Activated T-cell treated with anti-CD3 and anti-CD28 coated beads, Interleukin-2, amount 50 U/mL, for 24 hours (primary cell): ENCODE measurements at regions not wholly inside any gene's neighbourhood (a gene's known extent, or its start where the extent isn't known, plus 50 kb on each side); places are given as distances from the start of the nearest gene placed in this dataset.
"Not testable (repeated sequence)": the region's sequence is repeated elsewhere in the genome, so short reads cannot be mapped to it uniquely, and the experiment has no call there.

Source experiments
- DNase-seq: peaks from one replicate; pipeline ENCODE4 v3.0.0-alpha.2; 2020
- H3K27ac Mint-ChIP-seq: 2 replicates; pipeline ENCODE4 v1.8.0; 2020; ENCODE audit warnings: mild to moderate bottlenecking, mixed read lengths
- H3K27me3 Mint-ChIP-seq: 2 replicates; pipeline ENCODE4 v1.8.0; 2020; ENCODE audit warnings: mixed read lengths
- H3K36me3 Mint-ChIP-seq: 2 replicates; pipeline ENCODE4 v1.8.0; 2020; ENCODE audit warnings: low read depth, mixed read lengths
- H3K4me1 Mint-ChIP-seq: 2 replicates; pipeline ENCODE4 v1.8.0; 2020; ENCODE audit warnings: low read depth, mixed read lengths
- H3K4me3 Mint-ChIP-seq: 2 replicates; pipeline ENCODE4 v1.8.0; 2020; ENCODE audit warnings: mild to moderate bottlenecking, moderate library complexity, mixed read lengths
- H3K9me3 Mint-ChIP-seq: 2 replicates; pipeline ENCODE4 v1.8.0; 2020; ENCODE audit warnings: mixed read lengths

DNA sequence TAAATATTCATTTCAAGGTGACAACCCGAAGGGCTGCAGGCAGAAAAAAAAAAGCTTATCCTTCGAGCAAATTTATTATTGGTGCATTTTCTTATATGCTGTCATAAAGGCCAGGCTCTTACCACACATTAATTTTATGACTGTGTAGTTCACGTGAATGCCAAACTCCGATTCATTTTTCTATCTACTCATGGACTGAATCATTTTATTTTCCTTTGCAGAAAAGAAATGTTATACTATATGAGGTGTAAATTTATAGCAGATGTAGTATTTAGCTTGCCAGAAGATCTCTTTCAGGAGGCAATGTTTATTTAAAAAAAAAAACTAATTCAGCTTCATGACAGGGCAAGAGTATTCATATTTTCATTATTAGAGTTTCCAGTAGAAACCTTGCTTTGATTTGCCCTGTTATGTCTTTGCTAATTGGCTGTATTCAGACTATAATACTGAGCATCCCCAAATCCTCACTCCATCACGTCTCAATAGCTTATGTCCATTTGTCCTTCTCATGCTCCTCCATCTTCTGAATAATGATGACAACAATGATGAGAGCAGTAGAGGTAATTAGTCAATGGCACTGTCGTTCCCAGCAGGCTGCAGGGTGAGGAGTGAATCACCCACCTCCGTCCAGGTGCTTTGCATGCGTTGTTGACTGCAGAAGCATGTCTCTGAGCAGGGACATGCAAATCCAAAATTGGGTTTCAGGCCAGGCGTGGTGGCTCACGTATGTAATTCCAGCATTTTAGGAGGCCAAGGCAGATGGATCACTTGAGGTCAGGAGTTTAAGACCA is 101.1 kb upstream of the RAB12 start:
- Mint-ChIP-seq H3K27ac (no peak overlapping the region), H3K9me3 (no peaks in the 10 kb centered on the region), H3K4me3 (no peak overlapping the region), H3K4me1 (no peaks in the 10 kb centered on the region), H3K27me3 (peaks cover 10% of the 10 kb centered on the region), H3K36me3 (no peaks in the 10 kb centered on the region)
- DNase-seq = no peak

DNA sequence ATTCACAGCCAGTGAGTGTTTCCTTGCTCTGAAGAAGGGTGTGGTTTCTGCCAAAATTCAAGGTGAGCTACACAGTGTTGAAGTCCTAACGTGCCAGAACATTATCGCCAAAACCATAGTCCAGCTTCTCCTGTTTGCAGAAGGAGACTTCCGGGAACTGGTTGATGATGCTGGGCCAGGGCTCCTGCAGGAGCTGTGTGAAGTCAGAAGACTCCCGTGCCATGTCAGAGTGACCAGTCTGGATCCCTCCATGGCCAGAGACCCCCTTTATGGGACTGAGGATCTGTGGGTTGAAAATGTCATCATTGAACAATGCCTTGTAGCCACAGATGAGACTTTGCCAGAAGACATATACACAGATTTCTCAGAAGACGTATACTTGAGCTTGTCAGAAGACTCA is 96.0 kb upstream of the RAB12 start:
- Mint-ChIP-seq H3K4me3 (no peak overlapping the region), H3K27ac (no peak overlapping the region), H3K27me3 (no peaks in the 10 kb centered on the region), H3K9me3 (no peaks in the 10 kb centered on the region), H3K36me3 (no peaks in the 10 kb centered on the region), H3K4me1 (no peaks in the 10 kb centered on the region)
- no peak for DNase-seq

DNA sequence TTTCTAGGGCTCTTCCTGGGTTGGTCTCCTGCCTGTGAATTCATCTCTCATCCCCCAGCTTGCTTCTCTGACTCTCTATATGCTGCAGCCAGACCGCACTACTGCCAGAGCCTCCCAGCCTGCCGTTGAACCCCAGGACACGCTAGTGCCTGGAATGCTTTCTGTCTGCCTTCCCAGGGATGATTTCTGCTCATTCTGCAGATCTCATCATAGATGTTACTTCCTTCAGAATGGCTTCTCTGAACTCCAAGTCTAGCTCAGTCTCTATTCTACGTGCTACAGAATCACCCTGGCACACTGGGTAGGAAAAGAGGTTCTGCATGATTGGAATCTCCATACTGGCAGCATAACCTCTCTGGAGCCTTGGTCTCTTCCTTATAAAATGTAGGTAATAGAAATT is 94.8 kb upstream of the RAB12 start:
- H3K9me3 Mint-ChIP-seq = no peaks in the 10 kb centered on the region
- no peaks in the 10 kb centered on the region for H3K27me3 Mint-ChIP-seq
- no peaks in the 10 kb centered on the region for H3K36me3 Mint-ChIP-seq
- no peak overlapping the region for H3K4me3 Mint-ChIP-seq
- H3K27ac Mint-ChIP-seq = no peak overlapping the region
- DNase-seq = no peak
- H3K4me1 Mint-ChIP-seq = no peaks in the 10 kb centered on the region

DNA sequence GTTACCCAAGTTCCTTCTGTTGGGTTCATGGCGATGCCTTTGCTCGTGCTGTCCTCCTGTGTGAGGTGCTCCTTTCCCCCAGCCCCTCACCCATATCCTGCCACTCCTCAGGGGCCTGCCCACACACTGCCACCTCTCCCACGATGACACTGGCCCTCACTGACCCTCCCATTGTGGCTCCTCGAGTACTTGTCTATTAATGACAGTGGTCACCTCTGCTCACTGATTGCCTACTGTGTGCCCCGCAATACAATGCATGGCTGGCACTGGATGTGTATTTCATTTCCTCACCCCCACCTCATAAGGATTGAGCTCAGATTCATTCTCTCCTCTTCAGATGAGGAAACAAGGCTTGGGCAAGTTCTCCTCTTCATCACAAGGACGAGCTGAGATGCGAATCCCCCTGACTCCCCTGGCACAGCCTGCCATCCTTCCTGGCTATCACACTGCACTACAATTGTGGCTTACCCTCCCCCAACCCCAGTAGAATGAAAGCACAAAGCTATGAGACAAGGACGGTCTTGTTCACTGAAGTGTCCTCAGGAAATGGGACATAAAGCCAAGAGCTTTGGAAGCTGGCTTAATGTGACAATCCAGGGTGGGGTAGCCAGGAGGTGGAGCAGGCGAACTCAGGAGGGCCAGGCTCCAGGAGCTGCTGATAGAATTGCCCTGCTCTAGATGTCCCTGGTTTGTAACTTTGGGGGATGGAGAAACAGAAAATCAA is 93.9 kb upstream of the RAB12 start:
- Mint-ChIP-seq H3K4me3 (no peak overlapping the region), H3K27ac (no peak overlapping the region), H3K36me3 (no peaks in the 10 kb centered on the region), H3K9me3 (no peaks in the 10 kb centered on the region), H3K27me3 (no peaks in the 10 kb centered on the region), H3K4me1 (no peaks in the 10 kb centered on the region)
- no peak for DNase-seq

DNA sequence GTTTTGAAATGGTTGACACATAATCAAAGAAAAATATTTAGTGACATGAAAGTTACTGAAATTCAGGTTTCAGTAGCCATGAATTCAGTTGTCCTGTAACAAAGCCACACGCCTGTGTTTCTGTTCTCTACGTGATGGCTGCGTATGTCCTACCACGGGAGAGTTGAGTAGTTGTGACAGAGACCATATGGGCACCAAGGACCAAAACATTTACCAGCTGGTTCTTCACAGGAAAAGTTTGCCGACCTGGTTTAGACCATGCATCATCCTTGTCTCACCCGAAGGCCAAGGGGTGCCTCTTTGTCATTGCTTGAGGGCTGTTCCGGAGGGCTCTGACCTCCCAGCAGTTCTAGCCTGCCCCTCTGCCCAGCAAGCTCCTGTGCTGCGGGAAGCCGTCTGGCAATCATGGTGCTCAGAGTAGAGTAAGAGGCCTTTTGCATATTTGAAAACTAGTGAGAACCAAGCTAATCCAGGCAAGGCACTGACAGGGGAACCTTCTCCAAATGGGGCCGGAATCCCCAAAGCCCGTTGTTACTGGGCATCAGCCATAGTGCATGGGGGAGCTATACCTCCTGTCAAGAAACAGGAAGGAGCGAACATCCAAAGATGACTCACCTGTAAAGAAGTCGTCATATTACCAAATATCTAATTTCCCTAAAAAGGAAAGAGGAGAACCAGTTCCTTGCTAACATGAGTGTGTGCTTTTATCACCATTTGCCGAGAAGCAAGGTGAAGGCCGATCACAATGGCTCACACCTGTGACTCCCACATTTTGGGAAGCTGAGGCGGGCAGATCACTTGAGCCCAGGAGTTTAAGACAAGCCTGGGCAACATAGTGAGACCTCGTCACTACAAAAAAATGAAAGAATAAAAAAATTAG is 92.6 kb upstream of the RAB12 start:
- no peak for DNase-seq
- Mint-ChIP-seq H3K9me3 (no peaks in the 10 kb centered on the region), H3K4me3 (no peak overlapping the region), H3K36me3 (no peaks in the 10 kb centered on the region), H3K4me1 (no peaks in the 10 kb centered on the region), H3K27me3 (no peaks in the 10 kb centered on the region), H3K27ac (no peak overlapping the region)

DNA sequence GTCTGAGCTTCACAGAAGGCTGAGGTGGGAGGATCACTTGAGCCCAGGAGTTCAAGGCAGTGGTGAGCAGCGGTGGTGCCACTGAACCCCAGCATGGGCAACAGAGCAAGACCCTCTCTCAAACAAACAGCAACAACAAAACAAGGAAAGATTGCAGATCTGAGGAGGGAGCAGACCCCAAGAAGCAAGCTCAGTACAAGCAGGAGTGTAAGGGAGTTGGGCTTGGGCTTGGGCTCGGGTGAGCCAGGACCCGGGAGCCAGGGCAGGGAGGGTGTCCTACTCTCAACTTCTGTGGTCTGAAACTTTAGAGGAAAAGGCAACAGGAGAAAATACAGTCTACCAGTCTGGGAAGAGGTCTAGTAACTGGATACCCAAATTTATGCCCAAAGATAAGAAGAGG is 92.0 kb upstream of the RAB12 start:
- H3K4me1 Mint-ChIP-seq = no peaks in the 10 kb centered on the region
- no peak overlapping the region for H3K4me3 Mint-ChIP-seq
- no peaks in the 10 kb centered on the region for H3K9me3 Mint-ChIP-seq
- no peaks in the 10 kb centered on the region for H3K36me3 Mint-ChIP-seq
- no peak overlapping the region for H3K27ac Mint-ChIP-seq
- DNase-seq = no peak
- no peaks in the 10 kb centered on the region for H3K27me3 Mint-ChIP-seq

DNA sequence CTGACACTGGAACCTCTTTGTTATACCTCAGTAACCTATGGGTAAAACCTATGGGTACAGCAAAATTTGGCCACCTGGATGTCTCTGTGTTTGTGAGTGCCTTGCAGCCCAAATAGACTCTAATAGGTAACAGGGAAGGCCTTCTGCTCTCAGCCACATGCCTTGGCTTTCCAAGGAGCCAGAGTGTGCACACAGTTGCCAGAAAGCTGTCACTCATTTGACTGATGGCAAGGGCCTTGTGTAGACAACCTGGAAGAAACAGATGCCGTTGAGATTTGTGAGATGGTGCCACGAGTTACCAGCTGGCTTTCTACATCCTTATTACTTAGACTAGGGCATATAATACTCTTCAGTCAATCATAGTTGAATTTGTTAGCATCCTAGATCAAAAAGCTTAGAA is 90.1 kb upstream of the RAB12 start:
- Mint-ChIP-seq H3K4me1 (no peaks in the 10 kb centered on the region), H3K4me3 (no peak overlapping the region), H3K27me3 (peaks cover 8% of the 10 kb centered on the region), H3K27ac (no peak overlapping the region), H3K36me3 (no peaks in the 10 kb centered on the region), H3K9me3 (no peaks in the 10 kb centered on the region)
- DNase-seq = no peak

DNA sequence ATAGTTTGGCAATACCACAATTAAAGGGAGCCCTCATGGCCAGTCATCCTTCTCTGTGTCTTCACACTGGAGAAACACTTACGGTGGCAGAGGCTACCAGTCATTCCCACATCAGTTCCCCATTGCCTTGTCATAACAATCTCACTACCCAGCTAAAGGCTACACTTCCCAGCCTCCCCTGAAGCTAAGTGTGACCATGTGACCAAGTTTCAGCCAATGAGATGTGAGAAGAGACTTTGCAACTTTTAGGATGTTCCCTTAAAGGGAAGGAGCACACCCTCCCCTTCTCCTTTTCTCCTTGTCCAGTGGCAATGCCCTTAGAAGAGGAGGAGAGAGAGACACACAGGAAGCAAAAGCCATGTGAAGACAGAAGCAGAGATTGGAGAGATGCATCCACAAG is 89.0 kb upstream of the RAB12 start:
- Mint-ChIP-seq H3K27ac (no peak overlapping the region), H3K4me1 (no peaks in the 10 kb centered on the region), H3K27me3 (peaks cover 18% of the 10 kb centered on the region), H3K9me3 (no peaks in the 10 kb centered on the region), H3K36me3 (no peaks in the 10 kb centered on the region), H3K4me3 (no peak overlapping the region)
- no peak for DNase-seq

DNA sequence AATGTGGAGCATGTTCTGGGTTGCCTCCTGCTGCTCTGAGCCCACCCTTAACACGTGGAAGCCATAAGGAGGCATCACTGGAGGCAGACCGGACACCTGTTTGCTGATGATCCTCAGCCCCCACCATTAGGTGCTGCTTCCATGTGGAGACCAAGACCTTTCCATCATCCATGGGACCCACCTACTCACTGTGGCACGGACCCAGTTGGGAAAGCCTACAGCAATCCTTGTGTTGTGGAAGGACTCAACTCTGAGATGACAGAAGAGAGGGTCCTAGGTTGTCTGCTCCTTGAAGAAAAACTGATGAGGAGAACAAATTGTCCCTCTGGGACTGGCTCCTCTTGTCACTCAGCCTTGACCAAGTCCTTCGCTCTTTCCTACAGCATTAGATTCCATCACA is 86.5 kb upstream of the RAB12 start:
- no peaks in the 10 kb centered on the region for H3K36me3 Mint-ChIP-seq
- no peak overlapping the region for H3K4me3 Mint-ChIP-seq
- H3K9me3 Mint-ChIP-seq = no peaks in the 10 kb centered on the region
- no peak for DNase-seq
- no peak overlapping the region for H3K27ac Mint-ChIP-seq
- H3K4me1 Mint-ChIP-seq = no peaks in the 10 kb centered on the region
- H3K27me3 Mint-ChIP-seq = peaks cover 30% of the 10 kb centered on the region

DNA sequence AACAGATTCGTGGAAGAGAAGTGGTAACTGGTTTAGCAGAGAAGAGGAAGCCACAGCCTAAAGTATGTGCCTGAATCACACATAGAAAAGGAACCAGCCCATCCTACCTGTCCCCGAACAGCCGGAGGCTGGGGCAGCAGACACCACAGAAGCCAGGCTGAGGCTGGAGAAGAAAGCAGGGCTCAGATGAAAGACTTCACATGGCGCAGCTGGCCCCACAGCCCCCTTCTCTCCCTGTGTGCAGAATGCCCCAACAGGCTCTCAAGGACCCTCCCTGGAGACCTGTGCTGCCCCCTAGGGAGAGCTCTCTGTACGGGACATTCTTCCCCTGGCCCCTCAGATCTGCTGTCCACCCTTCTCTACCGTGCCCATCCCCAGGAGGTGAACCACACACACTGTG is 83.5 kb upstream of the RAB12 start:
- Mint-ChIP-seq H3K4me3 (no peak overlapping the region), H3K36me3 (no peaks in the 10 kb centered on the region), H3K27me3 (peaks cover 30% of the 10 kb centered on the region), H3K27ac (no peak overlapping the region), H3K9me3 (peaks cover 13% of the 10 kb centered on the region), H3K4me1 (no peaks in the 10 kb centered on the region)
- DNase-seq = no peak

DNA sequence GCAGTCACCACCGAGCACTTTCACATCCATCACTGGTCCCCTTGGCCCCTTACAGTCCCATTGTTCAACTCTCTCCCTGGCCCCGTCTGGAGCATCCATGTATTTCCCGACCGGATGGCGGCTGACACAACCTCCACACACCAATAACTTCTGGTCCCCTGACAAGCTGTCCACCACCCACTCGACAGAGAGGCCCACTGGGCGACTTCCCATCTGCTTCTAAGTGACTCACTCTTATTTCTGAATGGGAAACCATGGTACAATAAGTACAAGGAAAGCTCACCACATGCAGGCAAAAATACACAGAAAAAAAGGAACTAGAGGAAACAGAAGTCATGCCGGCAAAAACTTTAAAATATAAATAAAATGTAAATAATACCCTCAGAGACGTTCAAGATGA is 82.9 kb upstream of the RAB12 start:
- Mint-ChIP-seq H3K4me3 (no peak overlapping the region), H3K27me3 (peaks cover 30% of the 10 kb centered on the region), H3K9me3 (peaks cover 19% of the 10 kb centered on the region), H3K27ac (no peak overlapping the region), H3K36me3 (no peaks in the 10 kb centered on the region), H3K4me1 (no peaks in the 10 kb centered on the region)
- no peak for DNase-seq

DNA sequence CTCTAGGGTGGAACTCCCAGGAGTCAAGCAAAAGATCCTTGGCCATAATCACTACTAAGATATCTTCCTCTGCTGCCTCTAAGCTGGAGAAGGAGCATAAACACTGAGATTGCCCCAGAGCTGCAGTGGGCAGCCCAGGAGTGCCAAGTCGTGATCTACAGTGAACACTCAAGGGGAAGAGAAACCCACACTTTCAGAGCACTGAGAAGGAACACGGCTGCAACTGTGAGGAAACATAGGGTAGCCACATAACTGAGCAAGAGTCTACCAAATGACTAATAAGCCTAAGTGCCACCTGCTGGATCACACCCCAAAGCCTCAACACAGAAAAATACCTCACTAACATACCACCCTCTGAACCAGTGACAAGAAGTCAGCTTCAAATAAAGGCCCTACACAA is 79.6 kb upstream of the RAB12 start:
- H3K4me3 Mint-ChIP-seq = no peak overlapping the region
- H3K36me3 Mint-ChIP-seq = no peaks in the 10 kb centered on the region

DNA sequence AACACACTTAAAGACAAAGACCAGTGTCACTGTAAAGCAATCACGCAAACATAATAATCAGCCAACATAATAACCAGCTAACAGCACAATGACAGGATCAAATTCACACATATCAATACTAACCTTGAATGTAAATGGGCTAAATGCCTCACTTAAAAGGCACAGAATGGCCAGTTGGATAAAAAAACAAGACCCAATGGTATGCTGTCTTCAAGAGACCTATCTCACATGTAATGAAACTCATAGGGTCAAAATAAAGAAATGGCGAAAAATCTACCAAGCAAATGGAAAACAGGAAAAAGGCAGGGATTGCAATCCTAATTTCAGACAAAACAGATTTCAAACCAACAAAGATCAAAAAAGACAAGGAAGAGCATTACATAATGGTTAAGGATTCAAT is 78.2 kb upstream of the RAB12 start:
- not testable (repeated sequence) for H3K36me3 Mint-ChIP-seq, H3K27me3 Mint-ChIP-seq, H3K27ac Mint-ChIP-seq, H3K4me3 Mint-ChIP-seq, DNase-seq, H3K4me1 Mint-ChIP-seq
- peaks cover 37% of the 10 kb centered on the region for H3K9me3 Mint-ChIP-seq

More for the DNA sequence above, 79.6 kb upstream of the RAB12 start:
- H3K27me3 Mint-ChIP-seq = peaks cover 19% of the 10 kb centered on the region
- DNase-seq = no peak
- no peak overlapping the region for H3K27ac Mint-ChIP-seq
- H3K4me1 Mint-ChIP-seq = no peaks in the 10 kb centered on the region
- H3K9me3 Mint-ChIP-seq = peaks cover 37% of the 10 kb centered on the region

DNA sequence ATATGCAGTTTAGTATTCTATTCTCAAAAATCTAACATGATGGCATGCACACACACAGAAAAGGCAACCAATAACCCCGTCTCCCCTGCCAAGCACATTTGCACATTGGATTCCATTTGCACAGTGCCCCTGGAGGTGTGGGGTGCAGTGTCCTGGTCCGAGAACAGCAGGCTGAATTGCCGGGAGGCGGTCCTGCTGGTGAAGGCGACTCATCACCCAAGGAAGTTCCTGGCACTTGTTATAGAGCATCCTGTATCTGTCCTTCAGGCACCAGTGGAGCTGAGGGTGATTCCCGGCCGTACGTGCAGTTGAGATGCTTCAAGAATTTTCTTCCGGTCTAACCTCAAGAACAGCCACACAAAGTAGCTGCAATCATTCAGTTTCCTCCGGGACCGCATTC is 73.0 kb upstream of the RAB12 start:
- H3K27me3 Mint-ChIP-seq = no peaks in the 10 kb centered on the region
- H3K27ac Mint-ChIP-seq = no peak overlapping the region
- H3K4me1 Mint-ChIP-seq = no peaks in the 10 kb centered on the region
- no peak for DNase-seq
- no peak overlapping the region for H3K4me3 Mint-ChIP-seq
- H3K9me3 Mint-ChIP-seq = peaks cover 20% of the 10 kb centered on the region
- no peaks in the 10 kb centered on the region for H3K36me3 Mint-ChIP-seq

DNA sequence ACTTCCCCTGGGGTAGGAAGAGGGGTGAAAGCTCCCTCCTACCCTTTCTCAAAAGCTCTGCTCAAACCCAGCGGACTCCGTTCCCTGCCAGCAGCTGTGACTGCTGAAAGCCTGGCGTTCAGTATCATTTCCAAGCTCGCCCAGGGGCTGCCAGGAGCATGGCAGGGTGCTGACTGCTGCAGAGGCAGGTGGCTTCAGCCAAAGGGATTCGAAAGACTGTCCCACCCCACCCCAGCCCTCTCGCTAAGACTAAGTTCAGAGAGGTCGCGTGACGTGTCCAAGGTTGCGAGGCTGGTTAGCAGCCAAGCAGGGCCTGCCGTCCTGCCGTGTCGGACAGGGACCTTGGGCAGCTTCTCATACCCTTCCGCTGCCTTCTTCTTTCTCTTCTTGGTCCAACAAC is 72.3 kb upstream of the RAB12 start:
- Mint-ChIP-seq H3K36me3 (no peaks in the 10 kb centered on the region), H3K4me3 (no peak overlapping the region), H3K9me3 (peaks cover 13% of the 10 kb centered on the region), H3K27ac (no peak overlapping the region), H3K27me3 (no peaks in the 10 kb centered on the region), H3K4me1 (no peaks in the 10 kb centered on the region)
- no peak for DNase-seq
